ENCODE measurements at regions not wholly inside any gene's neighbourhood (a gene's known extent, or its start where the extent isn't known, plus 50 kb on each side); places are given as distances from the start of the nearest gene placed in this dataset.

DNA sequence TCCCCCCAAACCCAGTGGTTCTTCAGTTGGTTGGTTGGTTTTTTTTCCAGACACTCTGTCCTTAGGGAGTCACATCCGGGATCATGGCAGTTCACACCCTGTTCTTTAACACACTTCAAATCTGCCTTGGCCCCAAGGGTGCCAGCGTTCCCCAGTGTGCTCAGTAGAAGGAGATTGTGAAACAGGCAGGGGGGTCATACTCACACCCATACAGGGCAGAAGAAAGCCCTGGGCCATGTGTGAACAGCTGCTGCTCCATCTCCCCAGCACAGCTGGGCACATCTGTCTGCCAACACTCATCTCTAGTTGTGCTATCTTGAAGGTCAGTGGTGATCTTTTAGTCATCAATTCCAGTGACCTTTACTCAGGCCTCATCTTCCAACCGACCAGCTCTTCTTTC is 64.4 kb upstream of the FUT8 start:
- POLR2A ChIA-PET: interaction anchor here (1.0 to 2.0 kb wide), 2 partner anchors 14 to 21 kb away, joined by 3 to 5 read pairs; no protein-coding TSS in a partner anchor
- no peaks in the 10 kb centered on the region for H3K27me3 Mint-ChIP-seq

DNA sequence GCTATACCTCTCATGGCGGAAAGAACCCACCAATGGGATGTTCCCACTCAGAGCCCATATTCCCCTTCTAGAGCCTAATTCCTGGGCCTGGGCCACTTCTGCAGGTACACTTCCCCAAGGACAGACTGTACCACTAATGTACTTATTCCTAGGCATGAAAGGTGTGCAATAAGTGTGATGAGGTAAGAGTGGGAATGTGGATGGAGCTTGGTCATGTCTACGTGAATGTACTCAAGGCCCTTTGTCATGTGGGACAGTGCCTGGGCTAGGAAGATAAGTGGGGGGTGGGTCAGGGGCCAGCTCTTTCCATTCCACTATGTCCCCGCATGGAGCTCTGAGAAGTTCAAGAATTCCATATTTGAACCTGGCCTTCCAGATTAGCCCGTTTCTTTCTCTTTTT is 63.4 kb upstream of the FUT8 start:
- Mint-ChIP-seq H3K27me3 (no peaks in the 10 kb centered on the region), H3K36me3 (ENCODE audit: low read depth) (peaks cover 26% of the 10 kb centered on the region), H3K27ac (no peak overlapping the region), H3K9me3 (no peaks in the 10 kb centered on the region), H3K4me1 (ENCODE audit: low read depth) (peaks cover 25% of the 10 kb centered on the region), H3K4me3 (no peak overlapping the region)
- POLR2A ChIA-PET: interaction anchor here (0.5 kb wide), 1 partner anchor 16 kb away, joined by 3 read pairs; no protein-coding TSS in a partner anchor
- DNase-seq: no peak
- CTCF ChIA-PET: no interaction called here
- intact Hi-C loops (cut with micrococcal nuclease): no loop called here
- ATAC-seq: no peak
- no peak for TF ChIP-seq CTCF (IDR thresholded peaks at IDR 0.05)

More for the DNA sequence above, 64.4 kb upstream of the FUT8 start:
- Mint-ChIP-seq H3K36me3 (ENCODE audit: low read depth) (peaks cover 32% of the 10 kb centered on the region), H3K27ac (peak overlapping the region; percentile 57), H3K4me1 (ENCODE audit: low read depth) (peaks cover 22% of the 10 kb centered on the region), H3K4me3 (no peak overlapping the region), H3K9me3 (no peaks in the 10 kb centered on the region)
- intact Hi-C loops (cut with micrococcal nuclease): no loop called here
- ATAC-seq (no peak), DNase-seq (no peak)
- CTCF ChIA-PET: interaction anchor here (1.1 kb wide), 1 partner anchor 12 kb away, joined by 4 read pairs; no protein-coding TSS in a partner anchor
- no peak for TF ChIP-seq CTCF (IDR thresholded peaks at IDR 0.05)

- intact Hi-C loops (cut with micrococcal nuclease): no loop called here
- Mint-ChIP-seq H3K36me3 (ENCODE audit: low read depth) (peaks cover 28% of the 10 kb centered on the region), H3K27me3 (no peaks in the 10 kb centered on the region), H3K27ac (no peak overlapping the region), H3K4me3 (no peak overlapping the region), H3K4me1 (ENCODE audit: low read depth) (peaks cover 31% of the 10 kb centered on the region), H3K9me3 (no peaks in the 10 kb centered on the region)
- no peak for TF ChIP-seq CTCF (IDR thresholded peaks at IDR 0.05)
- no peak for DNase-seq
- ChIA-PET POLR2A (interaction anchor here (0.6 to 1.1 kb wide), 2 partner anchors 13 to 240 kb away, joined by 3 read pairs; no protein-coding TSS in a partner anchor), CTCF (interaction anchor here (1.2 kb wide), 1 partner anchor 65 kb away, joined by 3 read pairs; no protein-coding TSS in a partner anchor)
- ATAC-seq: no peak
Measured at GRCh38 chr14:65351493-65352194, 60.9 kb upstream of the FUT8 start.

GRCh38 chr14:65352964-65353530 is 59.5 kb upstream of the FUT8 start:
- peaks cover 29% of the 10 kb centered on the region for H3K36me3 Mint-ChIP-seq (ENCODE audit: low read depth)
- ATAC-seq (peak; percentile 83), DNase-seq (peak; percentile 47)
- H3K4me1 Mint-ChIP-seq (ENCODE audit: low read depth): peaks cover 35% of the 10 kb centered on the region
- intact Hi-C loops (cut with micrococcal nuclease): no loop called here
- ChIA-PET POLR2A (interaction anchor here (0.6 to 0.7 kb wide), 2 partner anchors 9 to 279 kb away, joined by 3 read pairs; no protein-coding TSS in a partner anchor), CTCF (interaction anchor here (1.5 kb wide), 1 partner anchor 34 kb away, joined by 4 read pairs; no protein-coding TSS in a partner anchor)
- no peak for TF ChIP-seq CTCF (IDR thresholded peaks at IDR 0.05)
- no peaks in the 10 kb centered on the region for H3K9me3 Mint-ChIP-seq
- peak overlapping the region; percentile 58 for H3K27ac Mint-ChIP-seq
- no peak overlapping the region for H3K4me3 Mint-ChIP-seq
- H3K27me3 Mint-ChIP-seq: no peaks in the 10 kb centered on the region

DNA sequence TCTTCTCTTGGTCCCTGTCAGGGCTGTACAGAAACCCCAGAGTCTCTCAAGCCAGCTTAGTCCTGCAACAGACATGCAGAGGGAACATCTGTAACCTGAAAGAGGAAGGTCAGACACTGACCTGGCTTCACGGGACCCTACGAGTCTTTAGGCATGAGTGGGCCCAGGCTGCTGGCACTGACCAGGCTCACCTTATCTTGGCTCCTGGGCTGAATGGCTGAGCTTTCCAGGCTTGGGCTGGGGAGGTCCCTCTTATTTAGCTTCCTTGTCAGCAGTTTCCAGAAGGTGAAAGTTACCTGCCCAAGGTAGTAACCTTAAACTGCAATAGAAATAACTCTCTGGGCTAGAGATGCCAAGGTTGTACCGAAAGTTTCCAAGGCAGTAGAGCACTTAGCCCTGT is 58.4 kb upstream of the FUT8 start:
- TF ChIP-seq CTCF (IDR thresholded peaks at IDR 0.05): no peak
- DNase-seq (no peak), ATAC-seq (no peak)
- Mint-ChIP-seq H3K4me3 (no peak overlapping the region), H3K9me3 (no peaks in the 10 kb centered on the region), H3K27ac (no peak overlapping the region), H3K36me3 (ENCODE audit: low read depth) (peaks cover 30% of the 10 kb centered on the region), H3K27me3 (no peaks in the 10 kb centered on the region), H3K4me1 (ENCODE audit: low read depth) (peaks cover 30% of the 10 kb centered on the region)
- ChIA-PET POLR2A (interaction anchor here (1.0 to 1.1 kb wide), 2 partner anchors 10 to 67 kb away, joined by 3 to 5 read pairs; no protein-coding TSS in a partner anchor), CTCF (interaction anchor here (1.5 kb wide), 1 partner anchor 35 kb away, joined by 4 read pairs; no protein-coding TSS in a partner anchor)
- intact Hi-C loops (cut with micrococcal nuclease): no loop called here
